ENCODE measurements at regions not wholly inside any gene's neighbourhood (a gene's known extent, or its start where the extent isn't known, plus 50 kb on each side); places are given as distances from the start of the nearest gene placed in this dataset.

DNA sequence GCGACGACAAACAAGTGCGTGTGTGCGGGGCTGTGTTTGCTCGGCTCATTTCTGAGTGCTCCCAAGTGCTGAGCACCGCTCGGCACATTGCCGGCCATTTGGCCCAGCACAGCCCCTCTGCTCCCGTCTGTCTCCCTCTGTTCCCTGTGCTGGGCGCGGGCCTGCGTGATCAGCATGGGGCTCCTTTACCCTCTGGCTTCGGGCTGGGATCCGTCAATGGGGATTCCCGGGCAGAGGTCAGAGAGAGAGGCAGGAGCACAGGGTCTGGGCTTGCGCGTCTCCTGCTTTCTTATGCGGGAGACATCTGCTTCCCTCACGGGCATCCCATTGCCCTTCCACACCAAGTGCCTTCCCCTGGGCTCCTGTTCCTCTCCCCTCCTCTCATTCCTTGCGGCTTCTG, 234.0 kb downstream of the ACKR3 start:
- H3K9me3 ChIP-seq (replicated peaks; ENCODE audit: control insufficient read depth, insufficient read depth, low read depth, low read length): no peaks in the 10 kb centered on the region
- no peak overlapping the region for H3K4me3 ChIP-seq
- no peaks in the 10 kb centered on the region for H4K20me1 ChIP-seq (replicated peaks; ENCODE audit: control insufficient read depth, insufficient read depth, low read length)
- no peak overlapping the region for H2AFZ ChIP-seq (ENCODE audit: low read depth, low read length)
- in situ Hi-C loops (cut with MboI) (no loop called here), intact Hi-C loops (cut with micrococcal nuclease) (no loop called here)
- H3K36me3 ChIP-seq (ENCODE audit: control insufficient read depth, insufficient read depth, low read length): no peaks in the 10 kb centered on the region
- H3K4me2 ChIP-seq (ENCODE audit: insufficient read depth, low read length): no peak overlapping the region
- no peaks in the 10 kb centered on the region for H3K9me1 ChIP-seq (ENCODE audit: control insufficient read depth, insufficient read depth, low read length)
- no peak overlapping the region for H3K9ac ChIP-seq (ENCODE audit: insufficient read depth in 1 of 2, low read depth in 2 of 2, low read length in 2 of 2)
- FAIRE-seq: no peak
- no TSS peak for BruUV-seq (replicated peaks)
- DNase-seq (ENCODE audit: extremely low read depth in 1 of 4, low spot score in 3 of 4): no peak
- ChIA-PET CTCF (ENCODE audit: low intra/inter-chr PET ratio) (no interaction called here), POLR2A (no interaction called here)
- no peak overlapping the region for H3K27ac ChIP-seq (ENCODE audit: extremely low read depth, low read depth, low read length)
- no peaks in the 10 kb centered on the region for H3K79me2 ChIP-seq (ENCODE audit: control insufficient read depth, insufficient read depth, low read length)
- H3K27me3 ChIP-seq (ENCODE audit: control insufficient read depth in 2 of 2, insufficient read depth in 2 of 2, low read length in 2 of 2): peaks cover 0 to 7% of the 10 kb centered on the region in 2 experiments; a peak in 1 of 5 replicates
- 3% methylated on average over 16 of the region's 20 CpGs for WGBS (ENCODE audit: insufficient coverage, low coverage, missing lambda C conversion rate)
- TF ChIP-seq GATA2 (CRISPR knock-in tag; IDR thresholded peaks at IDR 0.05) (no peak), TSC22D4 (tag; IDR thresholded peaks at IDR 0.05) (no peak), RUNX1 (IDR thresholded peaks at IDR 0.05; ENCODE audit: low read depth) (no peak), MAFG (tag; conservative IDR thresholded peaks at IDR 0.05) (no peak), DIDO1 (tag; IDR thresholded peaks at IDR 0.05; ENCODE audit: low read depth) (no peak), MAFF (IDR thresholded peaks at IDR 0.05; ENCODE audit: low read length) (no peak), KHSRP (IDR thresholded peaks at IDR 0.05) (no peak), BRD9 (IDR thresholded peaks at IDR 0.05; ENCODE audit: low read depth, partially characterized antibody) (no peak), EZH2 (IDR thresholded peaks at IDR 0.05; ENCODE audit: borderline replicate concordance, low read depth, low read length) (no peak), FOXK1 (CRISPR knock-in tag; IDR thresholded peaks at IDR 0.05; ENCODE audit: borderline replicate concordance) (no peak), NUFIP1 (IDR thresholded peaks at IDR 0.05; ENCODE audit: partially characterized antibody) (no peak)
- TF ChIP-seq, protein P1, sequence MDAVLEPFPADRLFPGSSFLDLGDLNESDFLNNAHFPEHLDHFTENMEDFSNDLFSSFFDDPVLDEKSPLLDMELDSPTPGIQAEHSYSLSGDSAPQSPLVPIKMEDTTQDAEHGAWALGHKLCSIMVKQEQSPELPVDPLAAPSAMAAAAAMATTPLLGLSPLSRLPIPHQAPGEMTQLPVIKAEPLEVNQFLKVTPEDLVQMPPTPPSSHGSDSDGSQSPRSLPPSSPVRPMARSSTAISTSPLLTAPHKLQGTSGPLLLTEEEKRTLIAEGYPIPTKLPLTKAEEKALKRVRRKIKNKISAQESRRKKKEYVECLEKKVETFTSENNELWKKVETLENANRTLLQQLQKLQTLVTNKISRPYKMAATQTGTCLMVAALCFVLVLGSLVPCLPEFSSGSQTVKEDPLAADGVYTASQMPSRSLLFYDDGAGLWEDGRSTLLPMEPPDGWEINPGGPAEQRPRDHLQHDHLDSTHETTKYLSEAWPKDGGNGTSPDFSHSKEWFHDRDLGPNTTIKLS (IDR thresholded peaks at IDR 0.05; ENCODE audit: borderline replicate concordance, low read depth): no peak
- TF ChIP-seq, protein P2, sequence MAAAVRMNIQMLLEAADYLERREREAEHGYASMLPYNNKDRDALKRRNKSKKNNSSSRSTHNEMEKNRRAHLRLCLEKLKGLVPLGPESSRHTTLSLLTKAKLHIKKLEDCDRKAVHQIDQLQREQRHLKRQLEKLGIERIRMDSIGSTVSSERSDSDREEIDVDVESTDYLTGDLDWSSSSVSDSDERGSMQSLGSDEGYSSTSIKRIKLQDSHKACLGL (CRISPR knock-in tag; IDR thresholded peaks at IDR 0.05; ENCODE audit: borderline replicate concordance, poor library complexity, severe bottlenecking): no peak
- TF ChIP-seq, protein P3, sequence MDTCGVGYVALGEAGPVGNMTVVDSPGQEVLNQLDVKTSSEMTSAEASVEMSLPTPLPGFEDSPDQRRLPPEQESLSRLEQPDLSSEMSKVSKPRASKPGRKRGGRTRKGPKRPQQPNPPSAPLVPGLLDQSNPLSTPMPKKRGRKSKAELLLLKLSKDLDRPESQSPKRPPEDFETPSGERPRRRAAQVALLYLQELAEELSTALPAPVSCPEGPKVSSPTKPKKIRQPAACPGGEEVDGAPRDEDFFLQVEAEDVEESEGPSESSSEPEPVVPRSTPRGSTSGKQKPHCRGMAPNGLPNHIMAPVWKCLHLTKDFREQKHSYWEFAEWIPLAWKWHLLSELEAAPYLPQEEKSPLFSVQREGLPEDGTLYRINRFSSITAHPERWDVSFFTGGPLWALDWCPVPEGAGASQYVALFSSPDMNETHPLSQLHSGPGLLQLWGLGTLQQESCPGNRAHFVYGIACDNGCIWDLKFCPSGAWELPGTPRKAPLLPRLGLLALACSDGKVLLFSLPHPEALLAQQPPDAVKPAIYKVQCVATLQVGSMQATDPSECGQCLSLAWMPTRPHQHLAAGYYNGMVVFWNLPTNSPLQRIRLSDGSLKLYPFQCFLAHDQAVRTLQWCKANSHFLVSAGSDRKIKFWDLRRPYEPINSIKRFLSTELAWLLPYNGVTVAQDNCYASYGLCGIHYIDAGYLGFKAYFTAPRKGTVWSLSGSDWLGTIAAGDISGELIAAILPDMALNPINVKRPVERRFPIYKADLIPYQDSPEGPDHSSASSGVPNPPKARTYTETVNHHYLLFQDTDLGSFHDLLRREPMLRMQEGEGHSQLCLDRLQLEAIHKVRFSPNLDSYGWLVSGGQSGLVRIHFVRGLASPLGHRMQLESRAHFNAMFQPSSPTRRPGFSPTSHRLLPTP (IDR thresholded peaks at IDR 0.05; ENCODE audit: borderline replicate concordance, extremely low read depth, insufficient read length): no peak
- TF ChIP-seq, protein P4, sequence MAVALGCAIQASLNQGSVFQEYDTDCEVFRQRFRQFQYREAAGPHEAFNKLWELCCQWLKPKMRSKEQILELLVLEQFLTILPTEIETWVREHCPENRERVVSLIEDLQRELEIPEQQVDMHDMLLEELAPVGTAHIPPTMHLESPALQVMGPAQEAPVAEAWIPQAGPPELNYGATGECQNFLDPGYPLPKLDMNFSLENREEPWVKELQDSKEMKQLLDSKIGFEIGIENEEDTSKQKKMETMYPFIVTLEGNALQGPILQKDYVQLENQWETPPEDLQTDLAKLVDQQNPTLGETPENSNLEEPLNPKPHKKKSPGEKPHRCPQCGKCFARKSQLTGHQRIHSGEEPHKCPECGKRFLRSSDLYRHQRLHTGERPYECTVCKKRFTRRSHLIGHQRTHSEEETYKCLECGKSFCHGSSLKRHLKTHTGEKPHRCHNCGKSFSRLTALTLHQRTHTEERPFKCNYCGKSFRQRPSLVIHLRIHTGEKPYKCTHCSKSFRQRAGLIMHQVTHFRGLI (CRISPR knock-in tag; IDR thresholded peaks at IDR 0.05): no peak
- no peak for ATAC-seq
- H3K4me1 ChIP-seq (replicated peaks in 1 of 2; ENCODE audit: control insufficient read depth in 2 of 2, insufficient read depth in 2 of 2, low read length in 2 of 2): no peaks in the 10 kb centered on the region

Measured in K562 (cell line).